Skin epidermis (tissue), 12 donors: ENCODE measurements at regions not wholly inside any gene's neighbourhood (a gene's known extent, or its start where the extent isn't known, plus 50 kb on each side); places are given as distances from the start of the nearest gene placed in this dataset.
A peak's percentile ranks its signal among the peaks of the same experiment; 100 is the strongest.
"Not testable (repeated sequence)": the region's sequence is repeated elsewhere in the genome, so short reads cannot be mapped to it uniquely, and the experiment has no call there.

ENCODE experiments used
- H3K27ac ChIP-seq, 21 experiments: fragments of 200-600 bp; sonication (generic) in 11 of 21; one replicate each; pipeline ENCODE4 v1.5.0; 2020; ENCODE audit warnings: mild to moderate bottlenecking in 3 of 21, inconsistent platforms in 2 of 21, moderate library complexity in 2 of 21
- H3K4me3 ChIP-seq, 7 experiments: fragments of 200-600 bp; sonication (generic) in 2 of 7; one replicate each; pipeline ENCODE4 v1.5.0; 2020; ENCODE audit warnings: inconsistent platforms in 2 of 7, mild to moderate bottlenecking in 2 of 7, moderate library complexity in 1 of 7

DNA sequence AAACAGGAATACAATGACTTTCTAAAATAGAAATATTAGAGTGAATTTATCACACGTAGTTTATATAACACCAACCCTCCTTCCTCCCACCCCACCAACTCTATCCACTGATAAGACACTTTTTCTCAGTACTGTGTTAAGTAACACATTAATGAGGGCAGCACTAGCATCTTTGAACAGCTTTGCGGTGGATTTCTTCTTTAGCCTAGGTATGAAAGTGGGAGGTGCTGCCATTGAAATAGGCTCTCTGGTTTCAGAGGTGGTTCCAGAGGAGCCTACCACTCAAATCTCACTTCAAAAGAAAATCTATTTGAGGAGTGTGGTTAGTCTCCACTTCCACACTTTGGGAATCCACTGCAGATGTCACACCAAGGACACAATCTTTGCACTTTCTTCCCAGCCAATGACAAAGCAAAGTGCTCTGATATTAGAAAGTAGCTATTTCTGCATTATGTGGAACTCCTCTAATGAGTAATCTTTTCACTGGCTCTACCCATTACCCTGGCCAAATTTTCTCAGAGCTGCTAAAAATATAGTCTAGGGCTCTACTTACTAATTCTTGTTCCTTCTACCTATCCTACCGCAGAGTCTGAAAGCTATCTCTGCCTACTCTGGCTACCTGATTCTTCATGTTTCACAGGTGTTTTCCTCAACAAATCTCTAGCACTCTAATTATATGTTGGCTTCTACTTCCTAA lies 1667.8 kb downstream of the MRPL39 start:
- no peak overlapping the region for H3K27ac ChIP-seq

GRCh38 chr21:23936991-23937390 lies 1670.3 kb downstream of the MRPL39 start:
- Histone ChIP-seq H3K27ac (no peak overlapping the region), H3K4me3 (no peak overlapping the region)

More for the DNA sequence above, 1667.8 kb downstream of the MRPL39 start:
- H3K4me3 ChIP-seq = no peak overlapping the region

DNA sequence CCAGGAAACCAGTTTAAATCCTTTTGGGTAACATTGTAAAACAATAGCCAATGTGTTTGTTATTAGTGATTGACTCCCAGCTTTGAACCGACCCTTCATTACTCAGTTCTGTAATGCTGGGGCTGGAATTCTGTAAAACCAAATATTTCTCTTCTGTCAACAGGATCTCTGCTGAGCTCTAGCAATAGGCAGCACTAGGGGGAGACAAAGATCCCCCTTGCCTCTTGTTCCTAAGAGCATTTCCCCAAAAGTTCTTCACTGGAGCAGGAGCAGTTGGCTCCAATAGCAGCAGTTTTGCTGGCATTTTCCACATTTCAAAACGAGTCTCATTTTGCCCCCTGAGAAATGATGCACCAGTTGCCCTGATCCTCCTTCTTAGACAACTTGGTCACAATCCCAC lies 1671.1 kb downstream of the MRPL39 start:
- no peak overlapping the region for H3K27ac ChIP-seq
- H3K4me3 ChIP-seq = no peak overlapping the region

DNA sequence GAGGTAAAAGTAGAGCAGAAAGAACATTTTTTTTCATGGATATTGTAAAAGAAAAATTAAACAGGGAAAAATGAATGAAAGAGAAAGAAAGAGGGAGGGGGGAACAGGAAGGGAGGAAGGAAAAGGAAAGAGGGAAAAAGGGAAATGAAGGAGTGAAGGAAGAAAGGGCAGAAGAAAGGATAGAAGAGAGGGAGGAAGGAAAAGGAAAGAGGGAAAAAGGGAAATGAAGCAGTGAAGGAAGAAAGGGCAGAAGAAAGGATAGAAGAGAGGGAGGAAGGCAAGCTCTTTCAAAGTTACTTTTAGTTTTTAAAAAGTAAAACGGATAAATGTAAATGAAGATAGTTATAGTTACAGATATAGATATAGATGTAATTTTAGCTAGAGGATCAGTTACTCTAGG lies 1676.7 kb downstream of the MRPL39 start:
- no peak overlapping the region for H3K27ac ChIP-seq
- no peak overlapping the region for H3K4me3 ChIP-seq

- H3K27ac ChIP-seq = not testable (repeated sequence)
Measured at GRCh38 chr21:23926430-23926829, 1680.9 kb downstream of the MRPL39 start.

DNA sequence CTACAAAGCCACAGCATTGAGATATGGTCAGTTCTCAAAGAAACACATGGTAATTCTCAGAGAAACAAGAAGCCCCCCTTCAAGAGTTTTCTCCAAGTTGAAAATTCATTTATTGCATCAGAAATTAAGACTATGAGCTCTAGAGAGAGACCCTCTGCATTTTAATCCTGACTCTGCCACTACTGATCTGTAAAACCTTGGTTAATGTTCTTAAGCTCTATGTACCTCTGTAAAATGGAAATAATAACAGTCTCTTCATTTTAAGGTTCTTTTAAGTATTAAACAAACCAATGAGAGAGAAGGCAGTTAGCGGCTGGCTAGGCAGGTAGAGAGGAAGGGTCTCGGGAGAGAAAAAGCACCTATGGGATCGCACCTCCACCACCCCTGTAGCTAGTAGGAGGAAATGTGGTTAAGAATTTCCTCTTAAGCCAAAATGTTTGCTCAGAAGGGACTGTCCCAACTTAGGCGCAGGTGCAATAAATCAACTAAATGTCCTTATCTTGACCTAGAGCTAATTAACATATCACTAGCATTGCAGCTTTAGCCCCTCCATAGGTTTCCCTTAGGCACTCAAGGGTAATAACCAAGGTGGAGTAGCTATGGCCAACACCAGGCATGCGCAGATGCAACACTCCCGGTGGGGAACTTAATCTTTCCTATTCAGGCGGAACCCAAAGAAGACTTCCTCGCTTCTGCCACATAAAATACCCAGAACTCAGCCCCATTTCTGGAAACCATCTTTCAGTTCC lies 1685.4 kb downstream of the MRPL39 start:
- H3K27ac ChIP-seq = no peak overlapping the region
- H3K4me3 ChIP-seq = no peak overlapping the region

More at GRCh38 chr21:23926430-23926829, 1680.9 kb downstream of the MRPL39 start:
- H3K4me3 ChIP-seq = not testable (repeated sequence)

DNA sequence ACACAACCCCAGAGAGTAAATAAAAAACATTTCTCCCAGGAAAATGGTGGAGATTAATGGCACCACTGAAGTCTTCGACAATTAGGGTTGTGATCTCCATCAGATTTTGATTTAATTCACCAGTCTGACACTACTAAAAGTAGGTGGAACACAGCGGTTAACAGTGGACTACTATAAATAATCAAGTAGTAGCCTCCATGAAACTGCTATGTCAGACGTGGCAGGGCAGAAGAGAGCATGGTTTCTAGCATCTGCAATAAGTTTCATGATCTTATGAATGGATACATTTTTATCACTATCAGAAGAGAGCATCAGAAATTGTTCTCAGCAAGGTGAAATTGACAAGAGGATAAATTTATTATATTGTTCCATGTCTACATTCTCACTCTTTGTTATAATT lies 1706.6 kb downstream of the MRPL39 start:
- H3K4me3 ChIP-seq = no peak overlapping the region
- no peak overlapping the region for H3K27ac ChIP-seq

DNA sequence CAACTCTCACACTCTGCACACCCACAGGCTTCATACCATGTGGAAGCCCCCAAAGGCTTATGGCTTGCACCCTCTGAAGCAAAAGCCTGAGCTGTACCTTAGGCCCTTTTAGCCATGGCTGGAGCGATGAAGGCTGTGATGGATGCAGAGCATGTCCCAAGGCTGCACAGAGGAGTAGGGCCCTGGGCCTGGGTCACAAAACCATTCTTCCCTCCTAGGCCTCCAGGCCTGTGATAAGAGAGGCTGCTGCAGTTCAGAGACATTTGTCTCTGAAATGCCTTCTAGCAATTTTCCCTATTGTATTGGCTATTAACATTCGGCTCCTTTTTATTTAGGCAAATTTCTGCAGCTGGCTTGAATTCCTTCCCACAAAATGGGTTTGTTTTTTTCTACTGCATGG lies 1707.7 kb downstream of the MRPL39 start:
- Histone ChIP-seq H3K27ac (no peak overlapping the region), H3K4me3 (no peak overlapping the region)

- H3K4me3 ChIP-seq = no peak overlapping the region
- no peak overlapping the region for H3K27ac ChIP-seq
Measured at GRCh38 chr21:23890652-23891051, 1716.6 kb downstream of the MRPL39 start.

GRCh38 chr21:23887725-23888306 lies 1719.5 kb downstream of the MRPL39 start:
- H3K4me3 ChIP-seq = peak overlapping the region in 1 of 7 experiments; percentile 33

DNA sequence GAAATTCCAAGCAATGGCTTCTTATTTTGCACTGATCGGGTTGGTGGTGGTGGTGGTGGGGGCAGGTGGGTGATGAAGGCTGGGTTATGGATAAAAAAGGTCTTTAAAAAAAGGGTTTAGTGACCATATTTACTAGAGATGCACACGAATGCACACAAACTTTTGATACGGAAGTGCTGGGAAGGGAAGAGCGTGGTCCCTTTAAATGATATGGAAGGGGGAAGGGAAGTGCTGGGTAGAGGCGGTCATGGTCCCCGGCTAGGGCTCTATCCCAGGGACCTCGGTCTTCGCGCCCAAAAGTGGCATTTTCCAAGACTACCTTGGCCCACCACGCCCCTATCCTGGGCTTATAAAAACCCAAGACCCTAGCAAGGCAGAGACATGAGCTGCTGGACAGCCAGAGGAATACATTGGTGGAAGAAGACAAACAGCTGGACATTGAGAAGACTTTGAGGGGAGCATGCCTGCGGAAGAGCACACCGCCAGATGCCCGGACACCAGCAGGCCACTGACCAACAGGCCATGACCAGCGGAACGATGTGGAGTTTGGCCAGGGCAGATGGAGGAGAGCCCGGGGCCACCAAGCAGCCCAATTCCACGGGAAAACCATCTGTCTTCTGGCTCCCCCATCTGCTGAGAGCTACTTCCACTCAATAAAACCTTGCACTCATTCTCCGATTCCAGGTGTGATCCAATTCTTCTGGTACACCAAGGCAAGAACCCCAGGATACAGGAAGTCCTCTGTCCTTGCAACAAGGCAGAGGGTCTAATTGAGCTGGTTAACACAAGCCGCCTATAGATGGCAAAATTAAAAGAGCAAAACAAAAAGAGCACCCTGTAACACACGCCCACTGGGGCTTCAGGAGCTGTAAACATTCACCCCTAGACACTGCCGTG lies 1720.2 kb downstream of the MRPL39 start:
- peak overlapping the region in 1 of 7 experiments; percentile 33 for H3K4me3 ChIP-seq
- H3K27ac ChIP-seq = peak overlapping the region in 1 of 21 experiments; percentile 35

More at GRCh38 chr21:23887725-23888306, 1719.5 kb downstream of the MRPL39 start:
- peak overlapping the region in 1 of 21 experiments; percentile 35 for H3K27ac ChIP-seq

DNA sequence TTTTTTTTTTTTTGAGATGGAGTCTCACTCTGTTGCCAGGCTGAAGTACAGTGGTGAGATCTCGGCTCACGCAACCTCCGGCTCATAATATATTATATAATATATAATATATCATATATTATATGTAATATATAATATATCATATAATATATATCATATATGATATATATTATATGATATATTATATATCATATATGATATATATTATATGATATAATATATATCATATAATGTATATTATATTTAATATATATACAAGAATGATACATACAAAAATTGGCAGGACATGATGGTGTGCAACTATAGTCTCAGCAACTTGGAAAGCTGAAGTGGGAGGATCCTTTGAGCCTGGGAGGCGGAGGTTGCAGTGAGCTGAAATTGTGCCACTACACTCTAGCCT lies 1725.5 kb downstream of the MRPL39 start:
- Histone ChIP-seq H3K4me3 (no peak overlapping the region), H3K27ac (no peak overlapping the region)

GRCh38 chr21:23876925-23877558 lies 1730.2 kb downstream of the MRPL39 start:
- no peak overlapping the region for H3K4me3 ChIP-seq

DNA sequence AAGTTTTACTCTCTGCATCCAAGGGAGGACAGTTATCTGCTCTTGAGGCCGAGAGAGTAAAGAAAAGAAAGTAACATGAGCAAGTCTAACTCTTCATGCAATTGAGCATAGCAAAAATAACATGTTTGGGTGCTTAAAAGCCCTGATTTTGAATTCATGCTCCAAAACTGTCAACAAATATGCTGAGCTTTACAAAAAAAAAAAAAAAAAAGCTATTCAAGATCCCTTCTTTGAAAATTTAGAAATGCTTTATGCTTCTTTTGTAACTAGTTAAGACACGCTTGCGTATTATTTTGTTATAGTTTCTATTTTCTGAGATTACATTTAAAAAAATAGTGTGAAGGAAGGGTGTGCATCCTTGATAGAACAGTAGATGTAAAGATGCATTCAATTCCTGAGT lies 1733.0 kb downstream of the MRPL39 start:
- no peak overlapping the region for H3K27ac ChIP-seq
- no peak overlapping the region for H3K4me3 ChIP-seq

More at GRCh38 chr21:23876925-23877558, 1730.2 kb downstream of the MRPL39 start:
- H3K27ac ChIP-seq = no peak overlapping the region

DNA sequence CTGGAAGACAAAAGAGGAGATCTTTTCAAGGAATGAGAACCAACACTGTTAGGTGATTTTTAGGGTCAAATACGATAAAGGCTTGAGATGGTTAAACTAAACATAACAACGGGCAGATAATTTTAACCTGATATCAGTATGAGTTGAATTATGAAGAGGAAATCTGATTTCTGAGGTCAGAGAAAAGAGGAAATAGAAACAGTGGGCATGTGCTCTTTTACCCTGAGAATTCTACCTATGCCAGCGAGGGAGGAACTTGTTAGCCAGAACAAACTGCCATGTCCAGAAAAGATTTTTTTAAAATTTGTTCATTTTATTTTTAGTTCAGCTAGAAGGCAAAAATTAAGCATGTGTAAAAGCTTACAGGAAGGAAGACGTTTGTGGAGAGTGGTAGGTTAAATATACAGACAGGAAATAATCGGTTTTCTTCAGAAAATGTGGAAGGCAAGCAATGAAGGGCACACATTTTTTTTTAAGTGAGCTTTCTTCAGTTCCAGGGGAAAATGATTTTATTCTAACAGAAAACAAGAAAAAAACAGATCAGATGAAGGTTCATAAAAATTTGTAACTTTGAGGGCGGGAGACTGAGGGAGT lies 1745.3 kb downstream of the MRPL39 start:
- H3K4me3 ChIP-seq = no peak overlapping the region
- no peak overlapping the region for H3K27ac ChIP-seq

- Histone ChIP-seq H3K27ac (no peak overlapping the region), H3K4me3 (no peak overlapping the region)
Measured at GRCh38 chr21:23858878-23859277, 1748.4 kb downstream of the MRPL39 start.

DNA sequence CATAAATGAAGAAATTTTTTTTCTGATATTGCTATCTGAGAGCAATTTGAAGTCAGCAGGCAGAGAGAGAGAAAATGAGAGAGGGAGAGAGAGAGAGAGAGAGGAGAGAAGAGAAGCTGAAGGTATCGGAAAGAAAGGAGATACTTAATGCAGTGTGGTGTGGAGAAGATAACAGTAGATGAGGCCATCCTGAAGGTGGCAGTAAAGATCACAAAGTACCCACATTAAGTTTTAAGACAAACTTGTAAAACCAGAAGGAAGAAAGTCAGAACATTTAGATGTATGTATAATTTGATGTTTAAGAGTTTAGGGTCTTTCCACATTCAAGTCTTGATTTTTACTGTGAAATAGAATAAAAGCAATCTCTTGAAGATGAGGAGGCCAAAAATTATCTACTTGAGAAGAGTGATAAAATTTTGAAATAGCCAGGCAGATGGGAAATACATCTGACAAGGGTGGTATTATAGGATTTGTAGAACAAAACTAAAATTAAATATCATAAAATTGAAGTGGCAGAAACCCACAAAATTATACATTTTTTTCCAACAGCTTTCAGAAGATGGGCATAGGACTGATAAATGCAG lies 1753.4 kb downstream of the MRPL39 start:
- Histone ChIP-seq H3K27ac (no peak overlapping the region), H3K4me3 (no peak overlapping the region)

GRCh38 chr21:23837564-23837963 lies 1769.7 kb downstream of the MRPL39 start:
- Histone ChIP-seq H3K4me3 (no peak overlapping the region), H3K27ac (no peak overlapping the region)

DNA sequence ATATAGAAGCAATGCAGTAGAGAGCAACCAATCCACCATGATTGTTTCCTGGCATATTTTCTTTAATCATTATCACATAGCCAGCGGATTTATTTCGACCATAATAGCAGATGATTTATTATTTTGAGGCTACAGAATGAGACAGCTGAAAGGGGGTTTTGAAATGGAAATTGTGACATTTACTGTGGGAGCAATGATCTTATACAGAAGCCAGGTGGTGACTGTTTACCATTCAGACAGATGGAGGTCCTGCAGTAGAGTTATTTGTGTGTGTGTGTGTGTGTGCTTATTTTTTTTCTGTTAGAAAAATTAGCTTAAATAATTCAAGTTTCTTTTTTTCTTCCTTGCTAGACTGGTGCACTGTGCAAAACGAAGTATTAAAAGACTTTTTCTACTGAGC lies 1784.5 kb downstream of the MRPL39 start:
- Histone ChIP-seq H3K27ac (no peak overlapping the region), H3K4me3 (no peak overlapping the region)
